OCI-LY7 (cell line): ENCODE measurements at regions not wholly inside any gene's neighbourhood (a gene's known extent, or its start where the extent isn't known, plus 50 kb on each side); places are given as distances from the start of the nearest gene placed in this dataset.

ENCODE experiments used
- BruUV-seq: library from RNA; stranded (reverse); fragments of 400-500 nt; replicated peaks from 2 replicates; lab custom pipeline; 2021; lab: Mats Ljungman, UMichigan
- CTCF ChIA-PET: fragments of 300-600 bp; sonication (Branson Sonifier 250); formaldehyde crosslinking; loops from one replicate; lab custom pipeline; 2022; ENCODE audit warnings: antibody characterized with exemption; ENCODE audit not compliant: unreplicated experiment; lab: Charles Lee
- POLR2A ChIA-PET: fragments of 300-600 bp; sonication (Branson Sonifier 250); formaldehyde crosslinking; loops from one replicate; lab custom pipeline; 2022; ENCODE audit warnings: antibody characterized with exemption; lab: Charles Lee
- DNase-seq: peaks from one replicate; pipeline ENCODE4 v3.0.0-alpha.2; 2015; ENCODE audit warnings: low spot score
- H2AFZ ChIP-seq: fragments of 200-600 bp; sonication (generic), shearing (Covaris generic); 2 replicates; pipeline ENCODE4 v1.6.1; 2014; ENCODE audit warnings: mild to moderate bottlenecking, antibody characterized with exemption, low read length, moderate library complexity
- H3K27ac ChIP-seq: fragments of 200-600 bp; sonication (generic); 2 replicates; pipeline ENCODE4 v1.5.1; 2014; ENCODE audit warnings: mixed run types, low read depth, mild to moderate bottlenecking, moderate library complexity, low read length, inconsistent platforms; ENCODE audit not compliant: poor library complexity, severe bottlenecking
- H3K36me3 ChIP-seq: fragments of 200-600 bp; sonication (generic); 2 replicates; pipeline ENCODE4 v1.6.1; 2014; ENCODE audit warnings: mild to moderate bottlenecking, antibody characterized with exemption, low read length, moderate library complexity, mixed read lengths; ENCODE audit not compliant: insufficient read depth
- H3K4me1 ChIP-seq: fragments of 200-600 bp; sonication (generic); 2 replicates; pipeline ENCODE4 v1.5.1; 2014; ENCODE audit warnings: mild to moderate bottlenecking, low read length; ENCODE audit not compliant: insufficient read depth, poor library complexity, severe bottlenecking
- H3K4me2 ChIP-seq: fragments of 200-600 bp; sonication (generic); 2 replicates; pipeline ENCODE4 v1.6.1; 2014; ENCODE audit warnings: mild to moderate bottlenecking, low read length
- H3K4me3 ChIP-seq: fragments of 200-600 bp; sonication (generic); 2 replicates; pipeline ENCODE4 v1.5.1; 2014; ENCODE audit warnings: mild to moderate bottlenecking, low read depth, low read length; ENCODE audit not compliant: poor library complexity, severe bottlenecking
- H3K79me2 ChIP-seq: fragments of 200-600 bp; sonication (generic); 2 replicates; pipeline ENCODE4 v1.6.1; 2016; ENCODE audit warnings: low read depth, mild to moderate bottlenecking, low read length, moderate library complexity, mixed read lengths; ENCODE audit not compliant: insufficient read depth
- H3K9me2 ChIP-seq: fragments of 200-600 bp; sonication (generic); 2 replicates; pipeline ENCODE4 v1.6.1; 2016; ENCODE audit warnings: mild to moderate bottlenecking, low read length, mixed read lengths; ENCODE audit not compliant: insufficient read depth
- H3K9me3 ChIP-seq: fragments of 200-600 bp; sonication (generic); 2 replicates; pipeline ENCODE4 v1.6.1; 2014; ENCODE audit warnings: mild to moderate bottlenecking, mixed run types, low read length, mixed read lengths
- H4K20me1 ChIP-seq: fragments of 200-600 bp; sonication (generic); 2 replicates; pipeline ENCODE4 v1.6.1; 2014; ENCODE audit warnings: mild to moderate bottlenecking, antibody characterized with exemption, low read length, moderate library complexity, mixed read lengths; ENCODE audit not compliant: insufficient read depth
- CTCF ChIP-seq: fragments of 200-600 bp; sonication (generic); conservative IDR thresholded peaks from 2 replicates; pipeline ENCODE4 v1.5.1; 2014; ENCODE audit warnings: mild to moderate bottlenecking, antibody characterized with exemption, low read length, moderate library complexity, mixed read lengths
- EZH2phosphoT487 ChIP-seq: fragments of 200-600 bp; sonication (generic); IDR thresholded peaks from 2 replicates; pipeline ENCODE4 v1.6.1; 2018; ENCODE audit warnings: low read depth, borderline replicate concordance, mild to moderate bottlenecking, mixed run types, antibody characterized with exemption, low read length, moderate library complexity, mixed read lengths
- intact Hi-C: fragments of 100-400 bp; cut with micrococcal nuclease; formaldehyde crosslinking; loops from one replicate; pipeline ENCODE4 v1.10.0; 2022; ENCODE audit not compliant: unreplicated experiment

- H3K9me3 ChIP-seq: no peaks in the 10 kb centered on the region
Measured at GRCh38 chr1:229210844-229211243, 60.1 kb upstream of the RAB4A start.

GRCh38 chr1:229213797-229214196, 57.1 kb upstream of the RAB4A start:
- no peak overlapping the region for H3K27ac ChIP-seq
- CTCF ChIA-PET: interaction anchor here (0.5 kb wide), 1 partner anchor 42 kb away, joined by 5 read pairs; no protein-coding TSS in a partner anchor
- H2AFZ ChIP-seq: no peak overlapping the region
- TF ChIP-seq EZH2phosphoT487 (no peak), CTCF (no peak)
- no peak for DNase-seq
- no TSS peak for BruUV-seq
- POLR2A ChIA-PET: no interaction called here
- no peaks in the 10 kb centered on the region for H4K20me1 ChIP-seq
- no peaks in the 10 kb centered on the region for H3K9me3 ChIP-seq
- H3K4me1 ChIP-seq: no peaks in the 10 kb centered on the region
- H3K36me3 ChIP-seq: no peaks in the 10 kb centered on the region
- H3K4me2 ChIP-seq: no peak overlapping the region
- H3K4me3 ChIP-seq: no peak overlapping the region
- H3K79me2 ChIP-seq: no peaks in the 10 kb centered on the region
- intact Hi-C loops: no loop called here
- no peaks in the 10 kb centered on the region for H3K9me2 ChIP-seq

More at GRCh38 chr1:229210844-229211243, 60.1 kb upstream of the RAB4A start:
- DNase-seq: no peak
- no peaks in the 10 kb centered on the region for H3K4me1 ChIP-seq
- H3K27ac ChIP-seq: no peak overlapping the region
- H3K4me2 ChIP-seq: no peak overlapping the region
- H3K36me3 ChIP-seq: no peaks in the 10 kb centered on the region
- H2AFZ ChIP-seq: no peak overlapping the region
- no peak overlapping the region for H3K4me3 ChIP-seq
- no TSS peak for BruUV-seq
- ChIA-PET POLR2A (no interaction called here), CTCF (no interaction called here)
- intact Hi-C loops: no loop called here
- no peaks in the 10 kb centered on the region for H3K9me2 ChIP-seq
- TF ChIP-seq CTCF: no peak
- no peak for TF ChIP-seq EZH2phosphoT487
- H3K79me2 ChIP-seq: no peaks in the 10 kb centered on the region
- H4K20me1 ChIP-seq: no peaks in the 10 kb centered on the region

GRCh38 chr1:229217716-229218115, 53.2 kb upstream of the RAB4A start:
- no peaks in the 10 kb centered on the region for H3K36me3 ChIP-seq
- no peaks in the 10 kb centered on the region for H3K4me1 ChIP-seq
- no peak overlapping the region for H3K27ac ChIP-seq
- no TSS peak for BruUV-seq
- H2AFZ ChIP-seq: no peak overlapping the region
- POLR2A ChIA-PET: no interaction called here
- no peaks in the 10 kb centered on the region for H3K9me3 ChIP-seq
- no peaks in the 10 kb centered on the region for H3K79me2 ChIP-seq
- CTCF ChIA-PET: no interaction called here
- no peak for DNase-seq
- H3K4me2 ChIP-seq: no peak overlapping the region
- H4K20me1 ChIP-seq: no peaks in the 10 kb centered on the region
- intact Hi-C loops: no loop called here
- no peaks in the 10 kb centered on the region for H3K9me2 ChIP-seq
- H3K4me3 ChIP-seq: no peak overlapping the region
- no peak for TF ChIP-seq CTCF
- TF ChIP-seq EZH2phosphoT487: no peak
